Right lobe of liver (tissue), 6 donors: ENCODE measurements at regions not wholly inside any gene's neighbourhood (a gene's known extent, or its start where the extent isn't known, plus 50 kb on each side); places are given as distances from the start of the nearest gene placed in this dataset.

Experiments used
- ATAC-seq, 4 donors: fragments of 200-7000 bp; cut with Tn5 transposase; one replicate each; pipeline ENCODE4 v1.9.1; 2020; ENCODE audit warnings: mild to moderate bottlenecking in 4 of 4, moderate library complexity in 4 of 4
- DNase-seq, 3 donors: peaks; one replicate each; pipeline ENCODE4 v3.0.0-alpha.2; 2020
- H3K27ac ChIP-seq, 3 donors: fragments of 200-600 bp; one replicate each; pipeline ENCODE4 v1.8.0; 2022
- H3K27me3 ChIP-seq, 2 donors: fragments of 200-600 bp; one replicate each; pipeline ENCODE4 v1.8.0; 2022
- H3K36me3 ChIP-seq, 4 donors: fragments of 200-600 bp; sonication (generic) in 1 of 4; one replicate each; pipeline versions ENCODE4 v1.5.1 to v1.8.0; 2017 to 2022; ENCODE audit warnings: control low read depth in 1 of 4
- H3K4me1 ChIP-seq, 4 donors: fragments of 200-600 bp; sonication (generic) in 1 of 4; one replicate each; pipeline versions ENCODE4 v1.5.1 to v1.8.0; 2017 to 2022; ENCODE audit warnings: control low read depth in 1 of 4
- H3K4me3 ChIP-seq, 3 donors: fragments of 200-600 bp; one replicate each; pipeline ENCODE4 v1.8.0; 2022
- H3K9me3 ChIP-seq, 4 donors: fragments of 200-600 bp; sonication (generic) in 1 of 4; one replicate each; pipeline versions ENCODE4 v1.5.1 to v1.8.0; 2017 to 2022; ENCODE audit warnings: control low read depth in 1 of 4
- CTCF ChIP-seq, 4 donors: fragments of 200-600 bp in 3 of 4; fragments of 450-650 bp in 1 of 4; IDR thresholded peaks; one replicate each; pipeline versions ENCODE4 v1.5.1 to v1.8.0; 2016 to 2022; ENCODE audit warnings: antibody characterized with exemption in 4 of 4, mild to moderate bottlenecking in 2 of 4
- POLR2A ChIP-seq: fragments of 450-650 bp; IDR thresholded peaks from one replicate; pipeline ENCODE4 v1.6.1; 2017; ENCODE audit warnings: antibody characterized with exemption, mild to moderate bottlenecking
- WGBS: methylation state at CpG from one replicate; pipeline ENCODE4 v1.1.6; 2018; ENCODE audit warnings: low coverage, low lambda C conversion rate; ENCODE audit not compliant: insufficient coverage; ENCODE audit errors: missing lambda C conversion rate; 5-methylcytosine and 5-hydroxymethylcytosine counted together
- intact Hi-C, 2 donors: fragments of 100-400 bp; cut with DNase I; formaldehyde crosslinking; loops; one replicate each; pipeline versions ENCODE4 v1.11.2 to v1.14.1; 2022
- donor health status: DM: no; HTN: yes; CAD: no.
- donor health status: DM: no; HTN: no; CAD: no.
- donor health status: DM: no; HTN: no; CAD: no.
- donor health status: DM: no; HTN: yes; CAD: no.
- donor health status: DM: no; HTN: yes; CAD: no.

GRCh38 chr13:44816701-44817100 lies 172.6 kb downstream of the NUFIP1 start:
- DNase-seq = no peak
- TF ChIP-seq CTCF (IDR thresholded peaks at IDR 0.05) (no peak), POLR2A (no peak)
- Histone ChIP-seq H3K9me3 (no peaks in the 10 kb centered on the region), H3K4me3 (no peak overlapping the region), H3K4me1 (no peaks in the 10 kb centered on the region), H3K36me3 (no peaks in the 10 kb centered on the region), H3K27me3 (no peaks in the 10 kb centered on the region), H3K27ac (no peak overlapping the region)
- no peak for ATAC-seq
- 46% methylated on average over 1 of the region's 1 CpG for WGBS
- intact Hi-C loops = no loop called here

GRCh38 chr13:44815623-44816022 lies 173.6 kb downstream of the NUFIP1 start:
- Histone ChIP-seq H3K27ac (no peak overlapping the region), H3K9me3 (no peaks in the 10 kb centered on the region), H3K36me3 (no peaks in the 10 kb centered on the region), H3K4me3 (no peak overlapping the region), H3K4me1 (no peaks in the 10 kb centered on the region), H3K27me3 (no peaks in the 10 kb centered on the region)
- ATAC-seq = peak in 2 of 4 donors; percentile 65 to 82
- TF ChIP-seq CTCF (IDR thresholded peaks at IDR 0.05) (no peak), POLR2A (no peak)
- intact Hi-C loops = no loop called here
- DNase-seq = no peak
- 27% methylated on average over 5 of the region's 5 CpGs for WGBS

- no peak overlapping the region for H3K27ac ChIP-seq
- intact Hi-C loops = no loop called here
- no peak overlapping the region for H3K4me3 ChIP-seq
- DNase-seq (no peak), ATAC-seq (no peak)
- WGBS = 77% methylated on average over 2 of the region's 2 CpGs
- TF ChIP-seq POLR2A = no peak
- TF ChIP-seq CTCF (IDR thresholded peaks at IDR 0.05) = no peak
- H3K4me1 ChIP-seq = no peaks in the 10 kb centered on the region
- H3K36me3 ChIP-seq = no peaks in the 10 kb centered on the region
- no peaks in the 10 kb centered on the region for H3K27me3 ChIP-seq
- no peaks in the 10 kb centered on the region for H3K9me3 ChIP-seq
Measured at GRCh38 chr13:44814836-44815235, 174.4 kb downstream of the NUFIP1 start.

- intact Hi-C loops = no loop called here
- Histone ChIP-seq H3K27me3 (no peaks in the 10 kb centered on the region), H3K4me1 (no peaks in the 10 kb centered on the region), H3K27ac (no peak overlapping the region), H3K9me3 (no peaks in the 10 kb centered on the region), H3K4me3 (no peak overlapping the region), H3K36me3 (no peaks in the 10 kb centered on the region)
- TF ChIP-seq POLR2A (no peak), CTCF (IDR thresholded peaks at IDR 0.05) (no peak)
- DNase-seq = no peak
- ATAC-seq = no peak
- WGBS = 83% methylated on average over 2 of the region's 2 CpGs
Measured at GRCh38 chr13:44814161-44814560, 175.1 kb downstream of the NUFIP1 start.

- Histone ChIP-seq H3K27me3 (no peaks in the 10 kb centered on the region), H3K9me3 (no peaks in the 10 kb centered on the region), H3K4me1 (no peaks in the 10 kb centered on the region), H3K36me3 (no peaks in the 10 kb centered on the region), H3K27ac (no peak overlapping the region), H3K4me3 (no peak overlapping the region)
- TF ChIP-seq POLR2A (no peak), CTCF (IDR thresholded peaks at IDR 0.05) (no peak)
- 55% methylated on average over 3 of the region's 3 CpGs for WGBS
- no peak for DNase-seq
- intact Hi-C loops = no loop called here
- no peak for ATAC-seq
Measured at GRCh38 chr13:44812818-44813217, 176.5 kb downstream of the NUFIP1 start.
